ENCODE measurements at regions not wholly inside any gene's neighbourhood (a gene's known extent, or its start where the extent isn't known, plus 50 kb on each side); places are given as distances from the start of the nearest gene placed in this dataset.

GRCh38 chr2:189291460-189291859, 111.9 kb upstream of the COL5A2 start:
- Mint-ChIP-seq H3K4me1 (peaks cover 16% of the 10 kb centered on the region), H3K4me3 (no peak overlapping the region), H3K27me3 (ENCODE audit: low read depth) (no peaks in the 10 kb centered on the region), H3K27ac (ENCODE audit: unreplicated experiment) (no peak overlapping the region), H3K9me3 (peaks cover 9% of the 10 kb centered on the region), H3K36me3 (ENCODE audit: low read depth) (peaks cover 3% of the 10 kb centered on the region)
- TF ChIP-seq, protein P1, sequence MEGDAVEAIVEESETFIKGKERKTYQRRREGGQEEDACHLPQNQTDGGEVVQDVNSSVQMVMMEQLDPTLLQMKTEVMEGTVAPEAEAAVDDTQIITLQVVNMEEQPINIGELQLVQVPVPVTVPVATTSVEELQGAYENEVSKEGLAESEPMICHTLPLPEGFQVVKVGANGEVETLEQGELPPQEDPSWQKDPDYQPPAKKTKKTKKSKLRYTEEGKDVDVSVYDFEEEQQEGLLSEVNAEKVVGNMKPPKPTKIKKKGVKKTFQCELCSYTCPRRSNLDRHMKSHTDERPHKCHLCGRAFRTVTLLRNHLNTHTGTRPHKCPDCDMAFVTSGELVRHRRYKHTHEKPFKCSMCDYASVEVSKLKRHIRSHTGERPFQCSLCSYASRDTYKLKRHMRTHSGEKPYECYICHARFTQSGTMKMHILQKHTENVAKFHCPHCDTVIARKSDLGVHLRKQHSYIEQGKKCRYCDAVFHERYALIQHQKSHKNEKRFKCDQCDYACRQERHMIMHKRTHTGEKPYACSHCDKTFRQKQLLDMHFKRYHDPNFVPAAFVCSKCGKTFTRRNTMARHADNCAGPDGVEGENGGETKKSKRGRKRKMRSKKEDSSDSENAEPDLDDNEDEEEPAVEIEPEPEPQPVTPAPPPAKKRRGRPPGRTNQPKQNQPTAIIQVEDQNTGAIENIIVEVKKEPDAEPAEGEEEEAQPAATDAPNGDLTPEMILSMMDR (conservative IDR thresholded peaks at IDR 0.05): no peak
- DNase-seq (ENCODE audit: low read depth, low spot score): no peak

DNA sequence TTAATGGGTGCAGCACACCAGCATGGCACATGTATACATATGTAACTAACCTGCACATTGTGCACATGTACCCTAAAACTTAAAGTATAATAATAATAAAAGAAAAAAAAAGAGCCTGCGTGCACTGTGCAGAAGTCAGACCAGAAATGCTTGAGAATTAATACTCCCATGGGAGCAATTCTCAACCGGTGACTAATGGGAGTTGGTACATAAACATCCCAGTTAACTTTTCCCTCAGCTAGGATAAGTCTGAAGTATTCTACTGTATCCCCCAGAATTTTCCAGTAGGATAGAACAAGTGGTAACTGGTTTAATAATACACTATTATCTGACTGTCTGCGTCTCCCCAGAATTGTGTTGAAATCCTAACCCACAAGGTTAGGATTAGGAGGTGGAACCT, 113.6 kb upstream of the COL5A2 start:
- no peak overlapping the region for H3K4me3 Mint-ChIP-seq
- no peaks in the 10 kb centered on the region for H3K27me3 Mint-ChIP-seq (ENCODE audit: low read depth)
- H3K36me3 Mint-ChIP-seq (ENCODE audit: low read depth): peaks cover 3% of the 10 kb centered on the region
- TF ChIP-seq, protein P1 (conservative IDR thresholded peaks at IDR 0.05): no peak
- H3K27ac Mint-ChIP-seq (ENCODE audit: unreplicated experiment): no peak overlapping the region
- H3K9me3 Mint-ChIP-seq: peaks cover 7% of the 10 kb centered on the region
- H3K4me1 Mint-ChIP-seq: peaks cover 12% of the 10 kb centered on the region
- no peak for DNase-seq (ENCODE audit: low read depth, low spot score)

GRCh38 chr2:189297446-189297845, 117.9 kb upstream of the COL5A2 start:
- no peaks in the 10 kb centered on the region for H3K36me3 Mint-ChIP-seq (ENCODE audit: low read depth)
- H3K27ac Mint-ChIP-seq (ENCODE audit: unreplicated experiment): no peak overlapping the region
- peaks cover 19% of the 10 kb centered on the region for H3K4me1 Mint-ChIP-seq
- no peaks in the 10 kb centered on the region for H3K9me3 Mint-ChIP-seq
- TF ChIP-seq, protein P1 (conservative IDR thresholded peaks at IDR 0.05): no peak
- DNase-seq (ENCODE audit: low read depth, low spot score): no peak
- H3K27me3 Mint-ChIP-seq (ENCODE audit: low read depth): no peaks in the 10 kb centered on the region
- H3K4me3 Mint-ChIP-seq: no peak overlapping the region

- Mint-ChIP-seq H3K4me1 (peaks cover 19% of the 10 kb centered on the region), H3K27me3 (ENCODE audit: low read depth) (no peaks in the 10 kb centered on the region), H3K36me3 (ENCODE audit: low read depth) (no peaks in the 10 kb centered on the region), H3K9me3 (no peaks in the 10 kb centered on the region), H3K4me3 (no peak overlapping the region), H3K27ac (ENCODE audit: unreplicated experiment) (peak overlapping the region; percentile 47)
- no peak for DNase-seq (ENCODE audit: low read depth, low spot score)
- TF ChIP-seq, protein P1 (conservative IDR thresholded peaks at IDR 0.05): no peak
These were observed 118.5 kb upstream of the COL5A2 start for GRCh38 chr2:189298038-189298437.

GRCh38 chr2:189298481-189298880, 118.9 kb upstream of the COL5A2 start:
- H3K36me3 Mint-ChIP-seq (ENCODE audit: low read depth): no peaks in the 10 kb centered on the region
- TF ChIP-seq, protein P1 (conservative IDR thresholded peaks at IDR 0.05): no peak
- peak overlapping the region; percentile 47 for H3K27ac Mint-ChIP-seq (ENCODE audit: unreplicated experiment)
- no peak for DNase-seq (ENCODE audit: low read depth, low spot score)
- no peaks in the 10 kb centered on the region for H3K27me3 Mint-ChIP-seq (ENCODE audit: low read depth)
- no peak overlapping the region for H3K4me3 Mint-ChIP-seq
- peaks cover 19% of the 10 kb centered on the region for H3K4me1 Mint-ChIP-seq
- no peaks in the 10 kb centered on the region for H3K9me3 Mint-ChIP-seq

- peaks cover 19% of the 10 kb centered on the region for H3K4me1 Mint-ChIP-seq
- no peaks in the 10 kb centered on the region for H3K36me3 Mint-ChIP-seq (ENCODE audit: low read depth)
- no peaks in the 10 kb centered on the region for H3K27me3 Mint-ChIP-seq (ENCODE audit: low read depth)
- no peak overlapping the region for H3K4me3 Mint-ChIP-seq
- DNase-seq (ENCODE audit: low read depth, low spot score): no peak
- no peaks in the 10 kb centered on the region for H3K9me3 Mint-ChIP-seq
- H3K27ac Mint-ChIP-seq (ENCODE audit: unreplicated experiment): no peak overlapping the region
- TF ChIP-seq, protein P1 (conservative IDR thresholded peaks at IDR 0.05): no peak
These were observed 120.4 kb upstream of the COL5A2 start for GRCh38 chr2:189299974-189300373.
